ENCODE measurements at regions not wholly inside any gene's neighbourhood (a gene's known extent, or its start where the extent isn't known, plus 50 kb on each side); places are given as distances from the start of the nearest gene placed in this dataset.

GRCh38 chr2:121045245-121045644, 239.8 kb downstream of the TFCP2L1 start:
- ChIA-PET RAD21 (ENCODE audit: unreplicated experiment) (no interaction called here), CTCF (no interaction called here), POLR2A (no interaction called here), SMC1A (ENCODE audit: uncharacterized antibody, unreplicated experiment) (no interaction called here)
- H3K9ac ChIP-seq (ENCODE audit: control insufficient read depth, insufficient read depth, low read length), result no peak overlapping the region
- BruUV-seq (replicated peaks), result no TSS peak
- 18% methylated on average over 11 of the region's 11 CpGs for WGBS (ENCODE audit: insufficient coverage, insufficient replicate concordance, low lambda C conversion rate, missing lambda C conversion rate)
- DNase-seq (ENCODE audit: low read depth, low spot score) (no peak), FAIRE-seq (no peak), ATAC-seq (no peak)
- H3K4me3 ChIP-seq, result no peak overlapping the region
- H3K36me3 ChIP-seq (ENCODE audit: control insufficient read depth in 2 of 2, insufficient read depth in 2 of 2, low read length in 1 of 2), result no peaks in the 10 kb centered on the region
- no peaks in the 10 kb centered on the region for H4K20me1 ChIP-seq (ENCODE audit: control insufficient read depth, insufficient read depth)
- no peaks in the 10 kb centered on the region for H3K4me1 ChIP-seq (ENCODE audit: control insufficient read depth, insufficient read depth, low read length)
- no peak overlapping the region for H2AFZ ChIP-seq (ENCODE audit: control insufficient read depth, low read depth, low read length)
- H3K79me2 ChIP-seq (ENCODE audit: control insufficient read depth, insufficient read depth, low read length), result no peaks in the 10 kb centered on the region
- TF ChIP-seq IKZF1 (conservative IDR thresholded peaks at IDR 0.05) (no peak), SREBF2 (IDR thresholded peaks at IDR 0.05; ENCODE audit: low read length) (no peak), CBFB (IDR thresholded peaks at IDR 0.05; ENCODE audit: low read depth) (no peak), RAD21 (IDR thresholded peaks at IDR 0.05; ENCODE audit: insufficient read depth, low read depth, low read length) (no peak), CHD2 (IDR thresholded peaks at IDR 0.05; ENCODE audit: borderline replicate concordance, low read depth, low read length) (no peak), SMARCA5 (IDR thresholded peaks at IDR 0.05) (no peak), MEF2B (IDR thresholded peaks at IDR 0.05; ENCODE audit: partially characterized antibody, poor library complexity, severe bottlenecking) (no peak), RELB (IDR thresholded peaks at IDR 0.05; ENCODE audit: low read depth) (no peak), ZBTB33 (IDR thresholded peaks at IDR 0.05) (no peak), SIN3A (IDR thresholded peaks at IDR 0.05; ENCODE audit: low read depth, low read length) (no peak), GABPA (IDR thresholded peaks at IDR 0.05; ENCODE audit: low read depth) (no peak)
- intact Hi-C loops (cut with micrococcal nuclease; ENCODE audit: unreplicated experiment), result no loop called here
- H3K9me3 ChIP-seq (replicated peaks; ENCODE audit: control insufficient read depth, insufficient read depth, low read length), result no peaks in the 10 kb centered on the region
- H3K4me2 ChIP-seq (ENCODE audit: control insufficient read depth, insufficient read depth), result no peak overlapping the region
- H3K27ac ChIP-seq (ENCODE audit: control insufficient read depth, insufficient read depth), result no peak overlapping the region
- in situ Hi-C loops (cut with MboI), result no loop called here
- no peaks in the 10 kb centered on the region; a peak in 2 of 4 replicates for H3K27me3 ChIP-seq (replicated peaks in 1 of 2; ENCODE audit: control insufficient read depth in 2 of 2, insufficient read depth in 2 of 2, low read length in 1 of 2)
